Spleen (tissue), 7 donors: ENCODE measurements at regions not wholly inside any gene's neighbourhood (a gene's known extent, or its start where the extent isn't known, plus 50 kb on each side); places are given as distances from the start of the nearest gene placed in this dataset.

Source experiments
- POLR2A ChIP-seq, 3 donors: fragments of 450-650 bp; IDR thresholded peaks; one replicate each; pipeline ENCODE4 v1.5.1; 2017; ENCODE audit warnings: antibody characterized with exemption in 3 of 3, mild to moderate bottlenecking in 1 of 3
- TF ChIP-seq, protein P1 (sequence below), 11 experiments: fragments of 200-600 bp in 7 of 11; fragments of 450-650 bp in 4 of 11; sonication (generic) in 4 of 11; IDR thresholded peaks in 8 of 11; conservative IDR thresholded peaks in 3 of 11; 1 replicate in 7 of 11; 2 replicates in 4 of 11; pipeline versions ENCODE4 v1.4.0 to v1.8.0; 2016 to 2021; ENCODE audit warnings: antibody characterized with exemption in 11 of 11, inconsistent platforms in 4 of 11, mild to moderate bottlenecking in 1 of 11
- donor health status: DM: no; HTN: no; CAD: no; lungs with moderate emphysema.
- donor health status: DM: no; HTN: no; CAD: no.
- donor health status: DM: no; HTN: no; CAD: no.

DNA sequence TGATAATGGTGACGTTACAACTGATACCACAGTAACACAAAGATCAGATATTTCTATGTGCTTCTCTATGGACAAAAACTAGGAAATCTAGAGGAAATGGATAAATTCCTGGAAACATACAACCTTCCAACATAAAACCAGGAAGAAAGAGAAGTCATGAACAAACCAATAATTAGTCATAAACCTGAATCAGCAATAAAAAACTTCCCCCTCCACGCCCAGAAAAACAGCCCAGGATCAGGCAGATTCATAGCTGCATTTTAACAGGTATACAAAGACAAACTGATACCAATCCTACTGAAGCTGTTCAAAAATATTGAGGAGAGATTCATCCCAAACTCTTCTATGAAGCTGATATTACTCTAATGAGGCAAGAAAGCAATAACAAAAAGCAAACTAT lies 1535.2 kb upstream of the LRRTM1 start:
- TF ChIP-seq, protein P1, sequence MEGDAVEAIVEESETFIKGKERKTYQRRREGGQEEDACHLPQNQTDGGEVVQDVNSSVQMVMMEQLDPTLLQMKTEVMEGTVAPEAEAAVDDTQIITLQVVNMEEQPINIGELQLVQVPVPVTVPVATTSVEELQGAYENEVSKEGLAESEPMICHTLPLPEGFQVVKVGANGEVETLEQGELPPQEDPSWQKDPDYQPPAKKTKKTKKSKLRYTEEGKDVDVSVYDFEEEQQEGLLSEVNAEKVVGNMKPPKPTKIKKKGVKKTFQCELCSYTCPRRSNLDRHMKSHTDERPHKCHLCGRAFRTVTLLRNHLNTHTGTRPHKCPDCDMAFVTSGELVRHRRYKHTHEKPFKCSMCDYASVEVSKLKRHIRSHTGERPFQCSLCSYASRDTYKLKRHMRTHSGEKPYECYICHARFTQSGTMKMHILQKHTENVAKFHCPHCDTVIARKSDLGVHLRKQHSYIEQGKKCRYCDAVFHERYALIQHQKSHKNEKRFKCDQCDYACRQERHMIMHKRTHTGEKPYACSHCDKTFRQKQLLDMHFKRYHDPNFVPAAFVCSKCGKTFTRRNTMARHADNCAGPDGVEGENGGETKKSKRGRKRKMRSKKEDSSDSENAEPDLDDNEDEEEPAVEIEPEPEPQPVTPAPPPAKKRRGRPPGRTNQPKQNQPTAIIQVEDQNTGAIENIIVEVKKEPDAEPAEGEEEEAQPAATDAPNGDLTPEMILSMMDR (IDR thresholded peaks at IDR 0.05 in 8 of 11, conservative IDR thresholded peaks at IDR 0.05 in 3 of 11) = no peak
- TF ChIP-seq POLR2A (IDR thresholded peaks at IDR 0.05) = no peak
